ENCODE measurements at regions not wholly inside any gene's neighbourhood (a gene's known extent, or its start where the extent isn't known, plus 50 kb on each side); places are given as distances from the start of the nearest gene placed in this dataset.

- TF ChIP-seq CTCF (IDR thresholded peaks at IDR 0.05; ENCODE audit: low read length) (no peak), EZH2 (optimal IDR thresholded peaks at IDR 0.05; ENCODE audit: low read depth, low read length) (no peak), EZH2phosphoT487 (IDR thresholded peaks at IDR 0.05; ENCODE audit: low read length) (no peak)
Observed at GRCh38 chr20:10792291-10792690, 118.5 kb upstream of the JAG1 start.
